GM12878 (cell line): ENCODE measurements at regions not wholly inside any gene's neighbourhood (a gene's known extent, or its start where the extent isn't known, plus 50 kb on each side); places are given as distances from the start of the nearest gene placed in this dataset.

Experiments
- BHLHE40 ChIP-seq, 2 experiments: fragments of 450-650 bp in 1 of 2; IDR thresholded peaks; 2 replicates each; pipeline ENCODE4 v1.6.1; 2011 to 2017; ENCODE audit warnings: low read depth in 2 of 2, borderline replicate concordance in 1 of 2, improper control_type of control experiment in 1 of 2, low read length in 1 of 2, mild to moderate bottlenecking in 1 of 2
- CTCF ChIP-seq, 3 experiments: IDR thresholded peaks in 2 of 3; conservative IDR thresholded peaks in 1 of 3; 2 replicates each; pipeline ENCODE4 v1.5.1; 2011; ENCODE audit warnings: low read depth in 3 of 3, low read length in 3 of 3, mild to moderate bottlenecking in 3 of 3, control low read depth in 2 of 3, moderate library complexity in 2 of 3, inconsistent platforms in 1 of 3, mixed read lengths in 1 of 3; ENCODE audit not compliant: control insufficient read depth in 2 of 3, insufficient read depth in 1 of 3; ENCODE audit errors: extremely low read depth in 1 of 3
- EP300 ChIP-seq, 2 experiments: fragments of 150-350 bp in 1 of 2; IDR thresholded peaks; 2 replicates each; pipeline ENCODE4 v1.6.1; 2011 to 2012; ENCODE audit warnings: low read depth in 2 of 2, low read length in 2 of 2, borderline replicate concordance in 1 of 2, improper control_type of control experiment in 1 of 2, inconsistent platforms in 1 of 2; ENCODE audit not compliant: control insufficient read depth in 1 of 2
- ETV6 ChIP-seq, 2 experiments: fragments of 450-650 bp in 1 of 2; IDR thresholded peaks in 1 of 2; conservative IDR thresholded peaks in 1 of 2; 2 replicates each; pipeline ENCODE4 v1.6.1; 2014; ENCODE audit warnings: antibody characterized with exemption in 1 of 2, borderline replicate concordance in 1 of 2, low read depth in 1 of 2, mild to moderate bottlenecking in 1 of 2, moderate library complexity in 1 of 2
- MLLT1 ChIP-seq: fragments of 450-650 bp; IDR thresholded peaks from 2 replicates; pipeline ENCODE4 v1.6.1; 2016; ENCODE audit warnings: mild to moderate bottlenecking
- RB1 ChIP-seq: fragments of 450-650 bp; formaldehyde crosslinking; IDR thresholded peaks from 2 replicates; pipeline ENCODE4 v1.6.1; 2017; ENCODE audit warnings: mild to moderate bottlenecking, borderline replicate concordance
- SUZ12 ChIP-seq: fragments of 200-600 bp; sonication (generic); IDR thresholded peaks from one replicate; pipeline ENCODE4 v1.6.1; 2018; ENCODE audit warnings: antibody characterized with exemption, mild to moderate bottlenecking; ENCODE audit not compliant: unreplicated experiment
- USF2 ChIP-seq: IDR thresholded peaks from 2 replicates; pipeline ENCODE4 v1.6.1; 2011; ENCODE audit warnings: low read depth, low read length, improper control_type of control experiment, borderline replicate concordance
- ZNF24 ChIP-seq: fragments of 450-650 bp; IDR thresholded peaks from 2 replicates; pipeline ENCODE4 v1.6.1; 2017; ENCODE audit warnings: antibody characterized with exemption, mild to moderate bottlenecking
- ZNF274 ChIP-seq: IDR thresholded peaks from one replicate; pipeline ENCODE4 v1.8.0; 2011; ENCODE audit not compliant: insufficient read length, insufficient read depth
- ZNF687 ChIP-seq: fragments of 450-650 bp; IDR thresholded peaks from 2 replicates; pipeline ENCODE4 v1.6.1; 2017; ENCODE audit warnings: mild to moderate bottlenecking, moderate library complexity

- TF ChIP-seq EP300 (IDR thresholded peaks at IDR 0.05; ENCODE audit: borderline replicate concordance in 1 of 2, control insufficient read depth in 1 of 2, low read depth in 2 of 2, low read length in 2 of 2) (no peak), ETV6 (conservative IDR thresholded peaks at IDR 0.05 in 1 of 2, IDR thresholded peaks at IDR 0.05 in 1 of 2; ENCODE audit: borderline replicate concordance in 1 of 2, low read depth in 1 of 2) (no peak), MLLT1 (no peak), ZNF24 (no peak), CTCF (IDR thresholded peaks at IDR 0.05 in 2 of 3, conservative IDR thresholded peaks at IDR 0.05 in 1 of 3; ENCODE audit: control insufficient read depth in 2 of 3, extremely low read depth in 1 of 3, insufficient read depth in 1 of 3, low read depth in 3 of 3, low read length in 3 of 3) (no peak), SUZ12 (no peak), BHLHE40 (IDR thresholded peaks at IDR 0.05; ENCODE audit: borderline replicate concordance in 1 of 2, low read depth in 2 of 2, low read length in 1 of 2) (no peak), ZNF274 (no peak), RB1 (no peak), ZNF687 (no peak), USF2 (no peak)
These were observed 58.0 kb upstream of the PTPN13 start for GRCh38 chr4:86536151-86536550.
